AG09319 (cell line): ENCODE measurements at regions not wholly inside any gene's neighbourhood (a gene's known extent, or its start where the extent isn't known, plus 50 kb on each side); places are given as distances from the start of the nearest gene placed in this dataset.
"Not testable (repeated sequence)": the region's sequence is repeated elsewhere in the genome, so short reads cannot be mapped to it uniquely, and the experiment has no call there.

Source experiments
- DNase-seq: peaks from one replicate; pipeline ENCODE4 v3.0.0-alpha.2; 2010; ENCODE audit warnings: low read depth; ENCODE audit errors: extremely low read depth
- CTCF ChIP-seq: IDR thresholded peaks from 2 replicates; pipeline ENCODE4 v1.5.1; 2011; ENCODE audit warnings: low read depth, mild to moderate bottlenecking, inconsistent platforms, low read length, moderate library complexity

GRCh38 chrX:26789751-26790150, 573.8 kb downstream of the MAGEB5 start:
- DNase-seq: no peak

GRCh38 chrX:26788402-26788998, 572.5 kb downstream of the MAGEB5 start:
- no peak for TF ChIP-seq CTCF

More at GRCh38 chrX:26789751-26790150, 573.8 kb downstream of the MAGEB5 start:
- TF ChIP-seq CTCF: no peak

GRCh38 chrX:26783512-26784225, 567.7 kb downstream of the MAGEB5 start:
- DNase-seq: peak; percentile 10
- TF ChIP-seq CTCF: peak; percentile 57

More at GRCh38 chrX:26788402-26788998, 572.5 kb downstream of the MAGEB5 start:
- DNase-seq: no peak

- TF ChIP-seq CTCF: no peak
These were observed 562.4 kb downstream of the MAGEB5 start for GRCh38 chrX:26778320-26778888.

GRCh38 chrX:26762253-26762652, 546.3 kb downstream of the MAGEB5 start:
- no peak for DNase-seq
- TF ChIP-seq CTCF: no peak

More at GRCh38 chrX:26778320-26778888, 562.4 kb downstream of the MAGEB5 start:
- DNase-seq: no peak

- DNase-seq: not testable (repeated sequence)
These were observed 539.8 kb downstream of the MAGEB5 start for GRCh38 chrX:26755760-26756159.

- no peak for TF ChIP-seq CTCF
- no peak for DNase-seq
These were observed 531.9 kb downstream of the MAGEB5 start for GRCh38 chrX:26747877-26748276.
